ENCODE measurements at regions not wholly inside any gene's neighbourhood (a gene's known extent, or its start where the extent isn't known, plus 50 kb on each side); places are given as distances from the start of the nearest gene placed in this dataset.

- Mint-ChIP-seq H3K9me3 (ENCODE audit: unreplicated experiment) (no peaks in the 10 kb centered on the region), H3K27ac (ENCODE audit: unreplicated experiment) (no peak overlapping the region), H3K27me3 (ENCODE audit: unreplicated experiment) (peaks cover 9% of the 10 kb centered on the region), H3K4me3 (ENCODE audit: unreplicated experiment) (no peak overlapping the region), H3K4me1 (ENCODE audit: unreplicated experiment) (no peaks in the 10 kb centered on the region), H3K36me3 (ENCODE audit: low read depth, unreplicated experiment) (no peaks in the 10 kb centered on the region)
- no peak for DNase-seq (ENCODE audit: low spot score)
- TF ChIP-seq CTCF (IDR thresholded peaks at IDR 0.05; ENCODE audit: unreplicated experiment): no peak
Measured at GRCh38 chr15:66955001-66955516, 110.3 kb upstream of the SMAD3 start.

DNA sequence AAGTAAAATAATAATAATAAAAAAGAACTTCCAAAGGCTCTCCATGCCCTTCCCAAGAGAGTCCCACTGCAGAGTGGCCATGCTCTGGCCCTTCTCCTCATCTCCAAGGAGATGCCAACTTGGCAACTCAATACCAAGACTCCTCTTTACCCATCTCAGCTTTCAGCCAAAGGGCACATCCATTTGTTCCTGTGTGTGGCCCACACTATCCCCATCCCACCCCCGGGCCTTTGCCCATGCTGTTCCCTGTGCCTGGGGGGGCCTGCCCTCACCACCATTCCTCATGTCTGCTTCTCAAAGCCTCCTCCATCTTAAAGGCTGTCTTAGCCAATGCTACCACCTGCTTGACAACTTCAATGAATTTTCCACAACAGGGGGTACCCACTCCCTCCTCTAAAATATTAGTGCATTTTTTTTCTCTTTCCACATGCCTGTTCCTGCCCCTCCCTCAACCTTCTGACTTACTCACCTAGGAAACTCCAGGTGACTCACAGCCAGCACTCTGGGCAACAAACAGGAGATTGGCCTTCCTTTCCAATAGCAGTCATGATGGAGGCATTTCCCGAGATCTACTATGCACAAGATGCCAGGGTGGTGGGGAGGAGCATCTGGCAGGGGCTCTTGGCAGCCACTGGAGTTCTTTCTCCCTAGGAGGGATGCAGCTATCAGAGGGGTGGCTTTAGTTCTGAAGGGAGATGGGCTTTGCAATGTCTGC, 109.4 kb upstream of the SMAD3 start:
- no peak overlapping the region for H3K27ac Mint-ChIP-seq (ENCODE audit: unreplicated experiment)
- H3K36me3 Mint-ChIP-seq (ENCODE audit: low read depth, unreplicated experiment): no peaks in the 10 kb centered on the region
- DNase-seq (ENCODE audit: low spot score): no peak
- no peak for TF ChIP-seq CTCF (IDR thresholded peaks at IDR 0.05; ENCODE audit: unreplicated experiment)
- H3K4me3 Mint-ChIP-seq (ENCODE audit: unreplicated experiment): no peak overlapping the region
- no peaks in the 10 kb centered on the region for H3K9me3 Mint-ChIP-seq (ENCODE audit: unreplicated experiment)
- no peaks in the 10 kb centered on the region for H3K4me1 Mint-ChIP-seq (ENCODE audit: unreplicated experiment)
- peaks cover 9% of the 10 kb centered on the region for H3K27me3 Mint-ChIP-seq (ENCODE audit: unreplicated experiment)

DNA sequence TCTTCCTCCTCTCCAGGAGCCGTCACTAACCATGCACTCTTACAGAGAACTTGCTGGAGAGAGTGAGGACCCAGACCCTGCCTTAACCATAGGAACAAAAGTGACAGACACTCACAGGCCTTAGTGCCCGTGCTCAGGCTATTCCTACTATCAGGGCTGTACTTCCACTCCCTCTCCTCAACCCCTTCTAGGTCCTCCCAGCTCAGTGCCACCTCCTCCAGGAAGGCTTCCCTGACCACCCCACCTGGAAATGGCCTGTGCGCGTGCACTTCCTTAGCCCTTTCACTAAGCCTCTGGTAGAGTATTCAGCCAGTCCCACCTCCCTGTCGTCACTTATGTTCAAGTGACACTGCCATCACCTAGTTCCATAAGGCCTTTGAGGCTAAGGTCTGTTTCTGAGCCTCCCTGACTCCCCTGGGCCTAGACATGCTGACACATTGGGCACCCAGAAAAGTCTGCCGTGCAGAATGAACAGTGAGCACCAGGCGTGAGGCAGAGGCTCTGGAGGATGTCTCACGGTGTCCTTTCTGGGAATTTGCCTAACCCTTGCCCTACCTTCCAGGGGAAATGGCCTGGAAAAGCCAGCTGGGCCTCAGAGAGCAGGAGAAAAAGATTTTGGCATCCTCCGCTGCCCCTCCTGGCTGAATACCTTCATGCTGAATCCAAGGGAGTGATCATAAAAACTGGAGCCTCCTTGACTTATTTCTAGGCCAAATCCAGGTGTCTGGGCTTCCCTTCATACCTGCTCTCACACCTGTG, 108.6 kb upstream of the SMAD3 start:
- H3K4me1 Mint-ChIP-seq (ENCODE audit: unreplicated experiment): no peaks in the 10 kb centered on the region
- no peak for DNase-seq (ENCODE audit: low spot score)
- H3K4me3 Mint-ChIP-seq (ENCODE audit: unreplicated experiment): no peak overlapping the region
- no peak for TF ChIP-seq CTCF (IDR thresholded peaks at IDR 0.05; ENCODE audit: unreplicated experiment)
- no peak overlapping the region for H3K27ac Mint-ChIP-seq (ENCODE audit: unreplicated experiment)
- no peaks in the 10 kb centered on the region for H3K9me3 Mint-ChIP-seq (ENCODE audit: unreplicated experiment)
- peaks cover 9% of the 10 kb centered on the region for H3K27me3 Mint-ChIP-seq (ENCODE audit: unreplicated experiment)
- H3K36me3 Mint-ChIP-seq (ENCODE audit: low read depth, unreplicated experiment): no peaks in the 10 kb centered on the region

DNA sequence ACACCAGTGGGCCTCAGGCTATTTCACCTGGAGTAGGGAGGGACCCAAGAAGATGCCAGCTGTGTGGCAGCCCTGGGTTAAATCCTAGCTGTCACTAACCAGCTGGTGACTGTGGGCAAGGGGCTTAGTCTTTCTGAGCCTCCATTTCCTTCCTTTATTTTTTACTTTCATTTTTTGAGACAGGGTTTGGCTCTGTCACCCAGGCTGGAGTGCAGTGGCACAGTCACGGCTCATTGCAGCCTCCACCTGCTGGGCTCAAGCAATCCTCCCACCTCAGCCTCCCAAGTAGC, 108.0 kb upstream of the SMAD3 start:
- Mint-ChIP-seq H3K4me1 (ENCODE audit: unreplicated experiment) (no peaks in the 10 kb centered on the region), H3K27ac (ENCODE audit: unreplicated experiment) (no peak overlapping the region), H3K27me3 (ENCODE audit: unreplicated experiment) (peaks cover 9% of the 10 kb centered on the region), H3K36me3 (ENCODE audit: low read depth, unreplicated experiment) (no peaks in the 10 kb centered on the region), H3K4me3 (ENCODE audit: unreplicated experiment) (no peak overlapping the region), H3K9me3 (ENCODE audit: unreplicated experiment) (no peaks in the 10 kb centered on the region)
- TF ChIP-seq CTCF (IDR thresholded peaks at IDR 0.05; ENCODE audit: unreplicated experiment): no peak
- no peak for DNase-seq (ENCODE audit: low spot score)

DNA sequence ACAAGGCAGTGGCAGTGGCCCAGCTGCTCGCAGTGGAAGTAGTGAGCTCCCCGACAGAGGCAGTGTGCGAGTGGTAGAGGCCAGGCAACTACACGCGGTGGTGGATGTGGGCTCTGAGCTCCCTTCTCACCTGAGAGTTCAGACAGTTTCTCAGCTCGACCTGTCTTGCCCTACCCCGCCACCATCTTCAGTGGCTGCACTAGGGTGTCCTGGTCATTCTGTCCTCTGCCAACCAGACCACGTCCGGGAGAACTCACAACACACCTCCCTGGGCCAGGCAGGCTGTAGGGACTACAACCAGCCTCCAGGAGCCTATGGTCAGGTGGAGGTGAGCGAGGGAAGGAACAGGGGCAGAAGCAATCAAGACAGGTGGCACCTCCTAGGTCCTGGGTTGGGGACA, 106.3 kb upstream of the SMAD3 start:
- no peaks in the 10 kb centered on the region for H3K9me3 Mint-ChIP-seq (ENCODE audit: unreplicated experiment)
- peaks cover 9% of the 10 kb centered on the region for H3K27me3 Mint-ChIP-seq (ENCODE audit: unreplicated experiment)
- no peaks in the 10 kb centered on the region for H3K4me1 Mint-ChIP-seq (ENCODE audit: unreplicated experiment)
- DNase-seq (ENCODE audit: low spot score): no peak
- TF ChIP-seq CTCF (IDR thresholded peaks at IDR 0.05; ENCODE audit: unreplicated experiment): no peak
- no peak overlapping the region for H3K27ac Mint-ChIP-seq (ENCODE audit: unreplicated experiment)
- no peaks in the 10 kb centered on the region for H3K36me3 Mint-ChIP-seq (ENCODE audit: low read depth, unreplicated experiment)
- no peak overlapping the region for H3K4me3 Mint-ChIP-seq (ENCODE audit: unreplicated experiment)

All from endothelial cell (in vitro differentiated cells).